ENCODE measurements at regions not wholly inside any gene's neighbourhood (a gene's known extent, or its start where the extent isn't known, plus 50 kb on each side); places are given as distances from the start of the nearest gene placed in this dataset.
"Not testable (repeated sequence)": the region's sequence is repeated elsewhere in the genome, so short reads cannot be mapped to it uniquely, and the experiment has no call there.

DNA sequence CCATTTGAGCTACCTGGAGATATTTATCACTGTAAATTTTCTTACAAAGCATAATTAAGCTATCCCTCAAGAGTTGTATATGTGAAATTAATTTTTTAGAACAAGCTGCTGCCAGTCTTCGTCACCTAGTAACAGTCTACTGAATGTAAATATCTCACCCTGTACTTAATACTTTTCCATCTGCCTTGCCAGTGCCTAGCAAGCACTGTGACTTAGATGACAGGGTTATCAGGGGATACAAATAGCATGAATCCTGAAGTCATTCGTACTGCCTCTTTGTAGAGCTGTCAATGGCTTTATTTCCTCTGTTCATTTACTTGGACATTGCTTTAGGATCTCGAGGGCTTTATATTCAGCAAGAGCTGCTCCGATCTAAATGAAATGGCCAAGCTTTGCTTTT, 763.6 kb downstream of the ADCYAP1 start:
- Histone ChIP-seq H3F3A (ENCODE audit: insufficient read depth) (no peaks in the 10 kb centered on the region), H3K4me1 (ENCODE audit: insufficient read depth) (no peaks in the 10 kb centered on the region), H3K36me3 (ENCODE audit: low read depth) (no peaks in the 10 kb centered on the region), H3K27me3 (replicated peaks; ENCODE audit: insufficient read depth) (no peaks in the 10 kb centered on the region), H3K4me3 (no peak overlapping the region), H2AFZ (no peak overlapping the region), H3K4me2 (ENCODE audit: unreplicated experiment) (no peak overlapping the region), H4K20me1 (ENCODE audit: insufficient read depth) (no peaks in the 10 kb centered on the region), H3K9ac (no peak overlapping the region), H3K79me2 (ENCODE audit: insufficient read depth) (no peaks in the 10 kb centered on the region), H3K9me3 (ENCODE audit: low read depth) (no peaks in the 10 kb centered on the region), H3K27ac (no peak overlapping the region), H3K9me2 (ENCODE audit: insufficient read depth) (no peaks in the 10 kb centered on the region)
- in situ Hi-C loops (cut with MboI): no loop called here
- no peak for DNase-seq
- TF ChIP-seq EZH2 (IDR thresholded peaks at IDR 0.05; ENCODE audit: insufficient read depth, poor library complexity, severe bottlenecking) (no peak), EZH2phosphoT487 (IDR thresholded peaks at IDR 0.05; ENCODE audit: insufficient read depth, low read depth) (no peak)
- WGBS, 2 experiments (ENCODE audit: low coverage in 1 of 2, low lambda C conversion rate in 2 of 2, missing lambda C conversion rate in 2 of 2): 6 to 14% methylated on average over 4 of the region's 4 CpGs

GRCh38 chr18:1671710-1672109, 767.0 kb downstream of the ADCYAP1 start:
- in situ Hi-C loops (cut with MboI); H3K9me2 ChIP-seq (ENCODE audit: insufficient read depth); H3K36me3 ChIP-seq (ENCODE audit: low read depth); H2AFZ ChIP-seq; DNase-seq; H3K9me3 ChIP-seq (ENCODE audit: low read depth); H3K9ac ChIP-seq; H3K4me2 ChIP-seq (ENCODE audit: unreplicated experiment); H3K4me1 ChIP-seq (ENCODE audit: insufficient read depth); H3K79me2 ChIP-seq (ENCODE audit: insufficient read depth); H3K4me3 ChIP-seq; H3F3A ChIP-seq (ENCODE audit: insufficient read depth); H3K27ac ChIP-seq; H4K20me1 ChIP-seq (ENCODE audit: insufficient read depth); H3K27me3 ChIP-seq (replicated peaks; ENCODE audit: insufficient read depth): not testable (repeated sequence)
- WGBS, 2 experiments (ENCODE audit: low coverage in 1 of 2, low lambda C conversion rate in 2 of 2, missing lambda C conversion rate in 2 of 2): 3 to 8% methylated on average over 2 of the region's 2 CpGs

DNA sequence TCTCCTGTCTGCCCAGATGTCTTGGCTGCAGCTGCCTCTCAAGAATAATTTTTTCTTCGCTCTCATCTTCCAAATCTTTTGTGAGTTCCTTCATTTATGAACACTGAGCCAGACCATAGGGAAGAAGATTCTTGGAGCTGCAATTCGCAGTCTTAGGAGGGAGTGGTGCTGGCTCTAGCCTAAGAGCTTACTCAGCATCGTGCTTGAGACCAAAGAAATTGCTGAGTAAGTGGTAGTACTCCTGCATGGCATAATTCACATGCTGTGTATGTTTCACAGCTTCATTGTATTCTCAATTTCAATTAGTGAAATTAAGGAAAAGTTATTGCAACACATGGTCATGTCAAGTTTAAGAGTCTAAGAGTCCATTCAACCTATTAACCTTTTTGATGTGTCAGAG, 771.7 kb downstream of the ADCYAP1 start:
- Histone ChIP-seq H2AFZ (no peak overlapping the region), H3K79me2 (ENCODE audit: insufficient read depth) (no peaks in the 10 kb centered on the region), H3K36me3 (ENCODE audit: low read depth) (no peaks in the 10 kb centered on the region), H3K9me2 (ENCODE audit: insufficient read depth) (no peaks in the 10 kb centered on the region), H3K4me2 (ENCODE audit: unreplicated experiment) (no peak overlapping the region), H3K27ac (no peak overlapping the region), H3F3A (ENCODE audit: insufficient read depth) (no peaks in the 10 kb centered on the region), H3K4me1 (ENCODE audit: insufficient read depth) (no peaks in the 10 kb centered on the region), H3K9me3 (ENCODE audit: low read depth) (no peaks in the 10 kb centered on the region), H3K9ac (no peak overlapping the region), H4K20me1 (ENCODE audit: insufficient read depth) (no peaks in the 10 kb centered on the region), H3K27me3 (replicated peaks; ENCODE audit: insufficient read depth) (no peaks in the 10 kb centered on the region), H3K4me3 (no peak overlapping the region)
- DNase-seq: no peak
- in situ Hi-C loops (cut with MboI): no loop called here
- TF ChIP-seq EZH2 (IDR thresholded peaks at IDR 0.05; ENCODE audit: insufficient read depth, poor library complexity, severe bottlenecking) (no peak), EZH2phosphoT487 (IDR thresholded peaks at IDR 0.05; ENCODE audit: insufficient read depth, low read depth) (no peak)
- WGBS, 2 experiments (ENCODE audit: low coverage in 1 of 2, low lambda C conversion rate in 2 of 2, missing lambda C conversion rate in 2 of 2): 7 to 16% methylated on average over 3 of the region's 3 CpGs

- Histone ChIP-seq H3K4me1 (ENCODE audit: insufficient read depth) (no peaks in the 10 kb centered on the region), H3K79me2 (ENCODE audit: insufficient read depth) (no peaks in the 10 kb centered on the region), H3K9ac (no peak overlapping the region), H3K4me3 (no peak overlapping the region), H3K36me3 (ENCODE audit: low read depth) (no peaks in the 10 kb centered on the region), H3K27me3 (replicated peaks; ENCODE audit: insufficient read depth) (no peaks in the 10 kb centered on the region), H3F3A (ENCODE audit: insufficient read depth) (no peaks in the 10 kb centered on the region), H3K4me2 (ENCODE audit: unreplicated experiment) (no peak overlapping the region), H4K20me1 (ENCODE audit: insufficient read depth) (no peaks in the 10 kb centered on the region), H3K9me2 (ENCODE audit: insufficient read depth) (no peaks in the 10 kb centered on the region), H3K27ac (no peak overlapping the region), H2AFZ (no peak overlapping the region), H3K9me3 (ENCODE audit: low read depth) (no peaks in the 10 kb centered on the region)
- DNase-seq: no peak
- no peak for TF ChIP-seq EZH2 (IDR thresholded peaks at IDR 0.05; ENCODE audit: insufficient read depth, poor library complexity, severe bottlenecking)
- TF ChIP-seq EZH2phosphoT487 (IDR thresholded peaks at IDR 0.05; ENCODE audit: insufficient read depth, low read depth): no peak
- WGBS, 2 experiments (ENCODE audit: low coverage in 1 of 2, low lambda C conversion rate in 2 of 2, missing lambda C conversion rate in 2 of 2): 13 to 37% methylated on average over 1 of the region's 1 CpG
- in situ Hi-C loops (cut with MboI): no loop called here
Measured at GRCh38 chr18:1680108-1680507, 775.4 kb downstream of the ADCYAP1 start.

GRCh38 chr18:1691863-1692262, 787.2 kb downstream of the ADCYAP1 start:
- Histone ChIP-seq H3K9me2 (ENCODE audit: insufficient read depth) (no peaks in the 10 kb centered on the region), H4K20me1 (ENCODE audit: insufficient read depth) (no peaks in the 10 kb centered on the region), H3K27me3 (replicated peaks; ENCODE audit: insufficient read depth) (no peaks in the 10 kb centered on the region), H3K79me2 (ENCODE audit: insufficient read depth) (no peaks in the 10 kb centered on the region), H3K9ac (no peak overlapping the region), H3K36me3 (ENCODE audit: low read depth) (no peaks in the 10 kb centered on the region), H3K4me3 (no peak overlapping the region), H3K9me3 (ENCODE audit: low read depth) (no peaks in the 10 kb centered on the region), H3K4me1 (ENCODE audit: insufficient read depth) (no peaks in the 10 kb centered on the region), H3F3A (ENCODE audit: insufficient read depth) (no peaks in the 10 kb centered on the region), H3K27ac (no peak overlapping the region), H3K4me2 (ENCODE audit: unreplicated experiment) (no peak overlapping the region), H2AFZ (no peak overlapping the region)
- in situ Hi-C loops (cut with MboI): no loop called here
- TF ChIP-seq EZH2phosphoT487 (IDR thresholded peaks at IDR 0.05; ENCODE audit: insufficient read depth, low read depth) (no peak), EZH2 (IDR thresholded peaks at IDR 0.05; ENCODE audit: insufficient read depth, poor library complexity, severe bottlenecking) (no peak)
- WGBS, 2 experiments (ENCODE audit: low coverage in 1 of 2, low lambda C conversion rate in 2 of 2, missing lambda C conversion rate in 2 of 2): 6 to 14% methylated on average over 2 of the region's 2 CpGs
- no peak for DNase-seq
